ENCODE measurements at regions not wholly inside any gene's neighbourhood (a gene's known extent, or its start where the extent isn't known, plus 50 kb on each side); places are given as distances from the start of the nearest gene placed in this dataset.

- Histone ChIP-seq H3K27me3 (no peaks in the 10 kb centered on the region), H3K9me3 (no peaks in the 10 kb centered on the region), H3K4me3 (replicated peaks in 1 of 3) (no peak overlapping the region), H3K4me1 (no peaks in the 10 kb centered on the region), H3K36me3 (no peaks in the 10 kb centered on the region), H3K27ac (no peak overlapping the region)
- no peak for DNase-seq
- no peak for TF ChIP-seq POLR2A (IDR thresholded peaks at IDR 0.05)
- 79 to 84% methylated on average over 4 of the region's 4 CpGs for WGBS, 2 donors
- intact Hi-C loops (cut with DNase I) = no loop called here
Observed at GRCh38 chr9:31840702-31841101, 543.7 kb upstream of the ACO1 start.

GRCh38 chr9:31847963-31848362 is 536.5 kb upstream of the ACO1 start:
- H3K4me1 ChIP-seq = no peaks in the 10 kb centered on the region
- no peak overlapping the region for H3K27ac ChIP-seq
- TF ChIP-seq POLR2A (IDR thresholded peaks at IDR 0.05) (no peak), CTCF (IDR thresholded peaks at IDR 0.05) (no peak)
- no peaks in the 10 kb centered on the region for H3K9me3 ChIP-seq
- no peak overlapping the region for H3K4me3 ChIP-seq (replicated peaks in 1 of 3)
- no peaks in the 10 kb centered on the region for H3K27me3 ChIP-seq
- WGBS, 2 donors = 85 to 90% methylated on average over 1 of the region's 1 CpG
- H3K36me3 ChIP-seq = no peaks in the 10 kb centered on the region
- no peak for DNase-seq
- intact Hi-C loops (cut with DNase I) = no loop called here

- H3K9me3 ChIP-seq = no peaks in the 10 kb centered on the region
- no peak for TF ChIP-seq CTCF (IDR thresholded peaks at IDR 0.05)
- no peak for TF ChIP-seq POLR2A (IDR thresholded peaks at IDR 0.05)
- intact Hi-C loops (cut with DNase I) = no loop called here
- H3K36me3 ChIP-seq = no peaks in the 10 kb centered on the region
- H3K4me3 ChIP-seq (replicated peaks in 1 of 3) = no peak overlapping the region
- H3K4me1 ChIP-seq = no peaks in the 10 kb centered on the region
- no peak overlapping the region for H3K27ac ChIP-seq
- H3K27me3 ChIP-seq = no peaks in the 10 kb centered on the region
- WGBS, 2 donors = 84 to 88% methylated on average over 19 of the region's 19 CpGs
- DNase-seq = no peak
Observed at GRCh38 chr9:31848505-31849285, 535.7 kb upstream of the ACO1 start.

GRCh38 chr9:31854187-31854586 is 530.3 kb upstream of the ACO1 start:
- no peak overlapping the region for H3K4me3 ChIP-seq (replicated peaks in 1 of 3)
- WGBS, 2 donors = 93 to 96% methylated on average over 3 of the region's 3 CpGs
- intact Hi-C loops (cut with DNase I) = no loop called here
- no peaks in the 10 kb centered on the region for H3K27me3 ChIP-seq
- no peak for TF ChIP-seq POLR2A (IDR thresholded peaks at IDR 0.05)
- no peak for TF ChIP-seq CTCF (IDR thresholded peaks at IDR 0.05)
- no peak for DNase-seq
- no peaks in the 10 kb centered on the region for H3K36me3 ChIP-seq
- H3K27ac ChIP-seq = no peak overlapping the region
- H3K9me3 ChIP-seq = no peaks in the 10 kb centered on the region
- no peaks in the 10 kb centered on the region for H3K4me1 ChIP-seq

GRCh38 chr9:31868830-31869229 is 515.6 kb upstream of the ACO1 start:
- no peak for TF ChIP-seq CTCF (IDR thresholded peaks at IDR 0.05)
- TF ChIP-seq POLR2A (IDR thresholded peaks at IDR 0.05) = no peak
- no peaks in the 10 kb centered on the region for H3K4me1 ChIP-seq
- no peak for DNase-seq
- H3K27me3 ChIP-seq = no peaks in the 10 kb centered on the region
- 90 to 97% methylated on average over 3 to 5 of the region's 5 CpGs for WGBS, 2 donors
- intact Hi-C loops (cut with DNase I) = no loop called here
- H3K9me3 ChIP-seq = no peaks in the 10 kb centered on the region
- no peaks in the 10 kb centered on the region for H3K36me3 ChIP-seq
- H3K27ac ChIP-seq = no peak overlapping the region
- H3K4me3 ChIP-seq (replicated peaks in 1 of 3) = no peak overlapping the region

Measured in thyroid gland (tissue), 4 donors.